Stomach (tissue), 4 donors: ENCODE measurements at regions not wholly inside any gene's neighbourhood (a gene's known extent, or its start where the extent isn't known, plus 50 kb on each side); places are given as distances from the start of the nearest gene placed in this dataset.

Source experiments
- POLR2A ChIP-seq, 4 donors: fragments of 450-650 bp; IDR thresholded peaks; one replicate each; pipeline ENCODE4 v1.6.1; 2016; ENCODE audit warnings: antibody characterized with exemption in 4 of 4, control low read depth in 2 of 4, mild to moderate bottlenecking in 1 of 4, moderate library complexity in 1 of 4
- POLR2AphosphoS5 ChIP-seq, 3 donors: sonication (generic); formaldehyde crosslinking; IDR thresholded peaks; one replicate each; pipeline ENCODE4 v1.6.1; 2016; ENCODE audit warnings: antibody characterized with exemption in 3 of 3
- TF ChIP-seq, protein P1 (sequence below), 7 experiments: fragments of 450-650 bp in 4 of 7; fragments of 200-600 bp in 3 of 7; sonication (generic) in 3 of 7; IDR thresholded peaks; one replicate each; pipeline ENCODE4 v1.5.1; 2016 to 2019; ENCODE audit warnings: antibody characterized with exemption in 7 of 7, control low read depth in 2 of 7, mild to moderate bottlenecking in 1 of 7

DNA sequence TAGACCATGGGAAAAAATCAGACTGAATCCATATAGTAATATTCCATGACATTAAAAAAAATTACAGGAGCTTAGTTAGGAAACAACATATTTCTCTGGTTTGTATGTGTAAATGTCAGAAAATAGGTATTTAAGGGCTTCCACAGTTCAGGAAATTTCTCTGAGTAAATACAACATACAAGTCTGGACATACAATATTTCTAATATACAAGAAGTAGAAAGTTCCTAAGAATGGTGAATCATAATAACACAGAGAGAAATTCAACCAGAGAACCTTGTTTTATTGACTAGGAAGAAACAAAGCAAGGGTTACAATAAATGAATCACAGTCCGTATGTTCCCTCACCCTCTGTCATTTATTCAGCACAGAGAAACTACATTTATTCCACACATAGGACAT lies 532.7 kb upstream of the FAT3 start:
- TF ChIP-seq POLR2A (IDR thresholded peaks at IDR 0.05) (no peak), POLR2AphosphoS5 (IDR thresholded peaks at IDR 0.05) (no peak)
- TF ChIP-seq, protein P1, sequence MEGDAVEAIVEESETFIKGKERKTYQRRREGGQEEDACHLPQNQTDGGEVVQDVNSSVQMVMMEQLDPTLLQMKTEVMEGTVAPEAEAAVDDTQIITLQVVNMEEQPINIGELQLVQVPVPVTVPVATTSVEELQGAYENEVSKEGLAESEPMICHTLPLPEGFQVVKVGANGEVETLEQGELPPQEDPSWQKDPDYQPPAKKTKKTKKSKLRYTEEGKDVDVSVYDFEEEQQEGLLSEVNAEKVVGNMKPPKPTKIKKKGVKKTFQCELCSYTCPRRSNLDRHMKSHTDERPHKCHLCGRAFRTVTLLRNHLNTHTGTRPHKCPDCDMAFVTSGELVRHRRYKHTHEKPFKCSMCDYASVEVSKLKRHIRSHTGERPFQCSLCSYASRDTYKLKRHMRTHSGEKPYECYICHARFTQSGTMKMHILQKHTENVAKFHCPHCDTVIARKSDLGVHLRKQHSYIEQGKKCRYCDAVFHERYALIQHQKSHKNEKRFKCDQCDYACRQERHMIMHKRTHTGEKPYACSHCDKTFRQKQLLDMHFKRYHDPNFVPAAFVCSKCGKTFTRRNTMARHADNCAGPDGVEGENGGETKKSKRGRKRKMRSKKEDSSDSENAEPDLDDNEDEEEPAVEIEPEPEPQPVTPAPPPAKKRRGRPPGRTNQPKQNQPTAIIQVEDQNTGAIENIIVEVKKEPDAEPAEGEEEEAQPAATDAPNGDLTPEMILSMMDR (IDR thresholded peaks at IDR 0.05), result no peak
